ENCODE measurements at regions not wholly inside any gene's neighbourhood (a gene's known extent, or its start where the extent isn't known, plus 50 kb on each side); places are given as distances from the start of the nearest gene placed in this dataset.

DNA sequence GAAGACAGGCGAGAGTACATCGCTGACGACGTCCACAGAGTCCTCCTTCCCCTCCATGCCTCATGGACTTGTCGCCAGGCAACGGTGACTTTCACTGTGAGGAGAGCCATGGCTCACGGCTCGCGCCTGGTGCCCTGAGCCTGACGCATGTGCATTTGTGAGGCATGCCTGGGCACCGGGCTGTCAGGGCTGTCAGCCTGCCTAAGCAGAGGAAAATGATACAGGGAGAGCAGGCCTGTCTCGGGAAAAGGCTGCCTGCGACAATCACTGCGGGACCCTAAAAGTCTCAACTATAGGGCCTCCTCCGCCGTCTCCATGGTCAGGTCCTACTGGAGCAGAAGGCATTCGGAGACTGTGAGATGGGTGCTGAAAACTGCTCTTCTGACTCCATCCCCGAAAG lies 135.5 kb upstream of the WSB1 start:
- in situ Hi-C loops (cut with MboI): no loop called here
- TF ChIP-seq, protein P1, sequence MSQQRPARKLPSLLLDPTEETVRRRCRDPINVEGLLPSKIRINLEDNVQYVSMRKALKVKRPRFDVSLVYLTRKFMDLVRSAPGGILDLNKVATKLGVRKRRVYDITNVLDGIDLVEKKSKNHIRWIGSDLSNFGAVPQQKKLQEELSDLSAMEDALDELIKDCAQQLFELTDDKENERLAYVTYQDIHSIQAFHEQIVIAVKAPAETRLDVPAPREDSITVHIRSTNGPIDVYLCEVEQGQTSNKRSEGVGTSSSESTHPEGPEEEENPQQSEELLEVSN (IDR thresholded peaks at IDR 0.05; ENCODE audit: borderline replicate concordance in 1 of 2, extremely low read depth in 1 of 2, insufficient read depth in 1 of 2, insufficient read length in 1 of 2, low read depth in 1 of 2, low read length in 1 of 2, poor library complexity in 1 of 2, severe bottlenecking in 1 of 2): peak in 1 of 2 experiments; percentile 4
- TF ChIP-seq SMARCE1 (IDR thresholded peaks at IDR 0.05) (no peak), POLR2G (IDR thresholded peaks at IDR 0.05; ENCODE audit: low read depth, low read length) (peak; percentile 63), IRF2 (CRISPR knock-in tag; IDR thresholded peaks at IDR 0.05) (no peak)
- TF ChIP-seq, protein P2, sequence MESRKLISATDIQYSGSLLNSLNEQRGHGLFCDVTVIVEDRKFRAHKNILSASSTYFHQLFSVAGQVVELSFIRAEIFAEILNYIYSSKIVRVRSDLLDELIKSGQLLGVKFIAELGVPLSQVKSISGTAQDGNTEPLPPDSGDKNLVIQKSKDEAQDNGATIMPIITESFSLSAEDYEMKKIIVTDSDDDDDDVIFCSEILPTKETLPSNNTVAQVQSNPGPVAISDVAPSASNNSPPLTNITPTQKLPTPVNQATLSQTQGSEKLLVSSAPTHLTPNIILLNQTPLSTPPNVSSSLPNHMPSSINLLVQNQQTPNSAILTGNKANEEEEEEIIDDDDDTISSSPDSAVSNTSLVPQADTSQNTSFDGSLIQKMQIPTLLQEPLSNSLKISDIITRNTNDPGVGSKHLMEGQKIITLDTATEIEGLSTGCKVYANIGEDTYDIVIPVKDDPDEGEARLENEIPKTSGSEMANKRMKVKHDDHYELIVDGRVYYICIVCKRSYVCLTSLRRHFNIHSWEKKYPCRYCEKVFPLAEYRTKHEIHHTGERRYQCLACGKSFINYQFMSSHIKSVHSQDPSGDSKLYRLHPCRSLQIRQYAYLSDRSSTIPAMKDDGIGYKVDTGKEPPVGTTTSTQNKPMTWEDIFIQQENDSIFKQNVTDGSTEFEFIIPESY (CRISPR knock-in tag; IDR thresholded peaks at IDR 0.05): peak; percentile 34; the same call in 1 of the 2 replicates
- Histone ChIP-seq H3K9ac (ENCODE audit: insufficient read depth in 1 of 2, low read depth in 2 of 2, low read length in 2 of 2) (no peak overlapping the region), H3K9me3 (replicated peaks; ENCODE audit: control insufficient read depth, insufficient read depth, low read depth, low read length) (peaks cover 32% of the 10 kb centered on the region), H3K36me3 (ENCODE audit: control insufficient read depth, insufficient read depth, low read length) (peaks cover 5% of the 10 kb centered on the region; the same call in 1 of the 3 replicates), H3K79me2 (ENCODE audit: control insufficient read depth, insufficient read depth, low read length) (no peaks in the 10 kb centered on the region), H2AFZ (ENCODE audit: low read depth, low read length) (no peak overlapping the region), H4K20me1 (replicated peaks; ENCODE audit: control insufficient read depth, insufficient read depth, low read length) (no peaks in the 10 kb centered on the region), H3K27ac (ENCODE audit: extremely low read depth, low read depth, low read length) (no peak overlapping the region), H3K9me1 (ENCODE audit: control insufficient read depth, insufficient read depth, low read length) (no peaks in the 10 kb centered on the region), H3K4me3 (no peak overlapping the region), H3K4me2 (ENCODE audit: insufficient read depth, low read length) (no peak overlapping the region), H3K27me3 (ENCODE audit: control insufficient read depth in 2 of 2, insufficient read depth in 2 of 2, low read length in 2 of 2) (no peaks in the 10 kb centered on the region), H3K4me1 (replicated peaks in 1 of 2; ENCODE audit: control insufficient read depth in 2 of 2, insufficient read depth in 2 of 2, low read length in 2 of 2) (no peaks in the 10 kb centered on the region)
- DNase-seq (ENCODE audit: extremely low read depth in 1 of 4, low spot score in 3 of 4) (peak in 1 of 4 experiments; percentile 3), FAIRE-seq (no peak), ATAC-seq (no peak)
- ChIA-PET CTCF (ENCODE audit: low intra/inter-chr PET ratio) (no interaction called here), POLR2A (no interaction called here)
- intact Hi-C loops (cut with micrococcal nuclease): no loop called here
- 57% methylated on average over 17 of the region's 18 CpGs for WGBS (ENCODE audit: insufficient coverage, low coverage, missing lambda C conversion rate)
- BruUV-seq (replicated peaks): no TSS peak

Measured in K562 (cell line).